ENCODE measurements at regions not wholly inside any gene's neighbourhood (a gene's known extent, or its start where the extent isn't known, plus 50 kb on each side); places are given as distances from the start of the nearest gene placed in this dataset.

DNA sequence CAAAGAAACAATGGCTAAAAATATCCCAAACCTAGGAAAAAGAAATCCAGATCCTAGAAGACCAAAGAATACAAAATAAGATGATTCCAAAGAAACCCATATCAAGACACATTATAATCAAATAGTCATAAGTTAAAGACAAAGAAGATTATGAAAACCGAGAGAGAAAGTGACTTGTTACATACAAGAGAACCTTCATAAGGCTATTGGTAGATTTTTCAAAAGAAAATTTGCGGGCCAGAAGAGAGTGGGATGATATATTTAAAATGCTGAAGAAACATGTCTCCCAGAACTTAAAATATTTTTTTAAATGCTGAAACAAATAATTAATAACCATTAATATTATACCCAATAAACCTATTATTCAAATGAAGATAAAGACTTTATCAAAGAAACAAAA, 687.3 kb downstream of the TLE4 start:
- DNase-seq: no peak

DNA sequence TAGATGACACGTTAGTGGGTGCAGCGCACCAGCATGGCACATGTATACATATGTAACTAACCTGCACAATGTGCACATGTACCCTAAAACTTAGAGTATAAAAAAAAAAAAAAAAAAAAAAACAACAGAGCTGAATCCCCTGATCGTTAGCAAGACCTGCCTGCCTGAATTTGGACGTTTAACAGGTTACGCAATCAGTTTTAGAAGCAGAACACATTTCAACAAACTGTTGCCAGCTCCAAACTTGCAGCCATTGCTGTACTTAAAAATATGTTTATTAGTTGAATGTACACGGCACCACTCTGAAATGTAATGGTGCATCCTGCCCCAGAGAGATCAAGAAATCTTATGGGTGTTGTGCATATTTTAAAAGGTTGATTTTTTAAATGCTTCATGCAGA, 680.0 kb downstream of the TLE4 start:
- no peak for DNase-seq

DNA sequence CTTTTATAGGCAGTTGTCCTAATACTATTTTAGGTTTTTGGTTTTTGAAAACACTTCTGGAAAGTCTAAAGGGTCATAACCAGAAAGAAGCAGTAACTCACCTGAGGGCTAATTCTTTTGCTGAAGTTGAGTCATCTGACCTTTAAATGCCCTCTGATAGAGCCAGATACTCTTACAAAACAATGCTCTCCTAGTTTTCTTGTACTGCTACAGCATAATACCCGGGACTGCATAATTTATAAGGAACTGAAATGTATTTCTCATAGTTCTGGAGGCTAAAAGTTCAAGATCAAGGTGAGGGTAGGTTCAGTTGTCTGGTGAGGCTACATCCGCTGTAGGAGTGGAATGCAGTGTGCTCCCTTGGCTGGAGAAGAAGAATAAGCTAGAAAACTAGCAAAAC, 670.3 kb downstream of the TLE4 start:
- DNase-seq: no peak

DNA sequence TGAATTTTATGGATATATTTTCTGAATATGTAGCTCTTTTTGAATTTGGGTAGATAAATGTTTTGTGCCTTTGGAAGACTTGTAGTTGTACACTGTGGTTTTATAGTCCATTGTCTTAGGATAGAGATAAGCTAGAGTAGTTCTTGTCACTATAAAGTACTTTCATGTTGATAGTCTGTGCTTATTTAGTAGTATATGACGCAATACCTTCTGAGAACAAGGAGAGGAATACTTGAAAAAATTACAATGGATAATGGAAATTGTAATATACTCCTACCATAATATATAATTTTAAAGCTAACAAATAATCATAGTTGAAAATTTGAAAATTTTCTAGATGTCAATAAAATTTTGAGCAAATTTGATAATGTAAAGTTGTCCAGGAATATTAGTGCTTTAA, 664.0 kb downstream of the TLE4 start:
- DNase-seq: no peak

DNA sequence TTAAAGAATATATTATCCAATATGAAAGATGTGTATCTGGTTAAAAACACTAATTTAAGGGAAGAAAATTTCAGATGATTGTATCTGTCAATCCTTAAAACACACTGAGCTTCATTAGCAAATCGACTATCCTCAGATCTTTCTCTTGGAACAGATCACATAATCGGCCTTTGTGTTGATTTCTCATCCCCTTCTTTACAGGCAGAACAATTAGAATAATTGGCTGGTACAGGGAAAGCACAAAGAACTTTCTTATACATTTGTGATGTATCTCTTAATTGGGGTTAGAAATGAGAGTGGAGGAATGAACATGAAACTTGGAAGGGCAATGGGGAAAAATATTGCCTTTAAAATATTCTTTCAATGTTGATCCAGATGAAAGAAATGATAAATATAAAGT, 662.1 kb downstream of the TLE4 start:
- no peak for DNase-seq

DNA sequence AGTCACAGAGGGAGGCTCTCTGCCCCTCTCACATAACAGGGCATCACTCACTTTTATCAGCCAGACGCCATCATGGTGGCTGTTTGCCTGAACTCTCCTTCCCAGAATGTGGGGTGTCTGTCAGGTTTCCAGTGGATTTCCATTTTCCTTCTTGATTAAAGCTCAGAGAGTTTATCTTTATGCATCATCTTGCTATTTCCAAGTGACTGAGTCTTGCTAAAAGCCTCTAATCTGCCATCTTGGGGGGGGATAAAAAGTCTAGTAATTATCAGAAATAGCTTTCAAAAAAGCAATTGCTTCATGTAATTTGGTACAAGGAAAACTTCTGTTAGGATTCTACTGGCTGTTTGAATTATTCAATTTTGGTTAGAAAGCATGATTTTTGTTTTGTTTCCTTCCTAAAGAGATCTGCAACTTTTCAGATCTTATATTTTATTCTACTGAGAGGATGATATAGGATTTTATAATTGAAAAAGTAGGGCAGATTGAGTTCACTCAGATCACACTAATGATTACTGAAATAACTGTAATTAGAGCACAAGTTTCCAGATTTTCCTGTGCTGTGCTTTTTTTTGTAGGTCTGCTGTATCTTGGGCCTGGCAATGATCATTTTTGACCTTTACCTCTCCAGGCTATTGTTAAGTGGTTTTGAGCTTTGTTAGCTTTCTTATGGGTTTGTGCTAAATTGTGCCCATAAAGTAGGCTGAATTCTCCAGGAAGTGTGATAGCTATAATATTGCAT, 661.5 kb downstream of the TLE4 start:
- DNase-seq: no peak

DNA sequence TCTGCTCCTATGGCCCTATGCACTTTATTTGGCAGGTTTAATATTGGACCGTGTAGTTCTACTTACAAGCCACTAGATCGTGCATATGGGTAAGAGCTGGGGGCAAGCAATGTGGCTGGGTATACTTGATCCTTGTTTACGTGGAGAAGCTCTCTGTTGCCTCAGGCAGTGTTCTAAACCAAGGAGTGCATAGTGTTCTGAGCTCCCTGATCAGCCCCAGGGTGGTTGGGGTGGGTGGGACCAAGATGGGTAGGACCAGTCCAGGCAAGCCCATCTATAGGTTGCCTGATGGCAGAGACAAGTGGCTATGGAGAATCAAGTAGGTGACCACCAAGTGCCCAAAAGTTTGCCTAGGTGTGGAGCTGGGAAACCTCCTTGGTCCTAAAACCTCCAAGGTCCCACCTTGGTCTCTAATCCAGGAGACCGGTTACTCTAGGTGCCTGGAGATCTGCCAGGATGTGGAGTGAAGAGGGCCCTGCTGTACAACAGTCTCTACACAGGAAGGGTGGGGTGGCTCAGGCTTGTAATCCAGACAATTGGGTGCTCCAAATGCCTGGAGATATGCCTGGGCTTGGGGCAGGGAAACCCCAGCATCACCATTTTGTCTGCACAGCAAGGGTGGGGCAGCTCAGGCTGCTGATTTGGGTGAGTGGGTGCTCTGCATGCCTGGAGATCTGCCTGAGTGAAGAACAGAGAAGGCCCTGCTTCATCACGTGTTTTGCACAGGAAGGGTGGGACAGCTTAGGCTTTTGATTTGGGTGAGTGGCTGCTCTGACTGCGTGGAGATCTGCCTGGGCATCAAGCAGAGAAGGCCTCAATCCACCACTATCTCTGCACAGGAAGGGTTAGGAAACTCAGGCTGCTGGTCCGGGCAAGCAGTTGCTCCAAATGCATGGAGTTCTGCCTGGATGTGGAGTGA, 659.8 kb downstream of the TLE4 start:
- DNase-seq: no peak

DNA sequence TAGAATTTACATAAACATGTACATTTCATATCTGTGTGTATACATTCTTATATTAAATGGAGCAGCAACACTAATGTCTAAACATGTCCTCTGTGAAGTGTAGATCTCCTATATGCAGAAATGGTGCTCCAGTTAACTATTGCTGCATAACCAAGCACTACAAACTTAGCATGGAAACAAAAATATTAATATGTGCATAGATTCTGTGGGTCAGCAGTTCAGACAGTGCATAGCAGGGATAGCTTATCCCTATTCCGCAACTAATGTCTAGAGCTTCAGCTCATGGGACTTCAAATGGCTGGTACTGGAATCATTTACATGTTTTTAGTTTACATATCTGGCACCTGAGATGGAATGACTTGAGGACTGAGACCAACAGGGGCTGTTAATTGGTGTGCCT, 652.1 kb downstream of the TLE4 start:
- DNase-seq: no peak

DNA sequence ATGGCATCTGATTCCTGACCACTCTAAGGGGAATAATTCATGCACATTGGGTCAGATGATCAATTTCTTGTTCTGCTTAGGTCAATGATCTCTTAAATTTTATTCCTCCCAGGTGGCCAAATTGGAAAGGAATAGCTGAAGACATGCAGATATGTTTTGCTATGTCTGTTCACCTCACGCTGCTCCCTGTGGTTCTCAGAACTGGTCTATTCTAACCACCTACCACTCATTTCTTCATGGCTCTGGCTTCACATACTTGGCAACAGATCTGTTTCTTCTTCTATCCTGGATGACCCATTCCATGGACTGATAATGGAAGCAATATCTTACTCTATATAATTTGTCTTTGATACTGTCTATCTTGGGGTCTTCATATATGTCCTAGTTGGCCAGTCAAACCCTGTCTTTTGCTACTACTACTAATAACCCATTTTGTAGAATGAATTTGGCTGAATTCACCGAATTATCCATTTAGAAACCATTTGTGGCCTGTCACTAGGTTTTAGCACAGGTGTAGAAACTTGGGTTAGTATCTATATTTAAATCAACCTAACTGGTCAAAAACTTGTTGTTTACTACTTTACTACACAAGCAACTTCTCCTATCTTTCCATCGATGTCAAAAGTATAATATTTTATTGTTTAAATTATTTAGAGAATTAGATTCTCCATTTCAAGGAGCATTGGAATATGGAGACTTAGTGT, 650.9 kb downstream of the TLE4 start:
- DNase-seq: no peak

DNA sequence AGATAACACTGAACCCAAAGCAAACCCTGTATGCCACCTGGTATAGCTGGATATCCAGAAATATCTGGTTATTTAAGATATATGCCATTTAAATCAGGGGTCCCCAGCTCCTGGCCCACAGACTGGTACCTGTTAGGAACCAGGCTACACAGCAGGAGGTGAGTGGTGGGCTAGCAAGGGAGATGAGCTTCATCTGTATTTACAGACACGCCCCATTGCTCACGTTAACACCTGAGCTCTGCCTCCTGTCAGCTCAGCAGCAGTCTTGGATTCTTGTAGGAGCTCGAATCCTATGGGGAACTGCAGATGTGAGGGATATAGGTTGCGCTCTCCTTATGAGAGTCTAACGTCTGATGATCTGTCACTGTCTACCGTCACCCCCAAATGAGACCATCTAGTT, 646.6 kb downstream of the TLE4 start:
- DNase-seq: no peak

DNA sequence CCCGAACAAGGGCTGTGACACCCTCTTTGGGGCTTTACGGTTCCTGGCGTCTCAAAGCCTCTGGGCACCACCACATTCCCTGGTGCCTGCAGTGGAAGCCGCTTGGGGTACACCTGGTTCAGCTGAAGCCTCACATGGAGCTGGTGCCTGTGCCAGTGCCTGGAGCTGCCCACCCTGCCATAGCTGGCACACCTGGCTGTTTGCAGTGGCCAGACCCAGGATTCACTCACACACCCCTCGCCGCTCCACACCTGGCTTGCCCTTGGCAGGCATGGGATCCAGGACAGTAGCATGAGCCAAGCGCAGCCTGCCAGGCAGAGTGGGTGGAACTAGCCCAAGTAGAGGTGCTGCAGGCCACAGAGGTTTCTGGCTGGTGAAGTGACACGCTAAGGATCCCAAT, 641.8 kb downstream of the TLE4 start:
- no peak for DNase-seq

DNA sequence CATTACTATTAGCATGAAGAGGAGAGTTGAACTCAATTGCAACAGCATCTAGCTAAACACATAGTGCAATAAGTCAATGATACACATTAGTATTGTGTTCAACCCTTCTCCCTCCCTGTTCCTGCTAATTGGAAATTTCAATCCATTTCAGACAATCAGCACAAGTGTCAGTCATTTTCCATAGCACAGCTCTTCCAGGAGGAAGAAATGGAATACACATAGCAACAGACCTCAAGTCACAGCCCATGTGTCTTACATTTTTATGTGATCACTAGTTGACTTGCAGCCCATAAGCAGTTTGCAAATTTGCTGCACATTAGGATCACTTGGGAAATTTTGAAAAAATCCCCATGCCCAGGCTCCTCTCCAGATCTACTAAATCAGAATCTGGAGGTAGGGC, 636.9 kb downstream of the TLE4 start:
- no peak for DNase-seq

DNA sequence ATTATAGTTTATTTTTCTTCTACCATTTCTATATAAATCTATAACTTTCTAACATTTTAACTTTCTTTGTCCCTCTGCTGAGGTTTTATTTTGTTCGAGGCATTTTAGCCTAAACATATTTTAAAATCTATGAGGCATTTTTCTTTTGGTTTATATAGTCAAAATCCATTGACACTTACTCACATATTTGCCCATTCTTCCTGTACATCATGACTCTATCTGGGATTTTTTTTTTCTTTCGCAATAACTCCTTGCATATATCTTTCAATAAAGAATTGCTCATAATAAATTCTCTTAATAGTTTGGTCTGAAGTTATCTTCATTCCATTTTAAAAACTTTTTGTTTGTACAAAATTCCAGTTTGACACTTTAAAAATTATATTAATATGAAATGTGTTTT, 632.3 kb downstream of the TLE4 start:
- no peak for DNase-seq

DNA sequence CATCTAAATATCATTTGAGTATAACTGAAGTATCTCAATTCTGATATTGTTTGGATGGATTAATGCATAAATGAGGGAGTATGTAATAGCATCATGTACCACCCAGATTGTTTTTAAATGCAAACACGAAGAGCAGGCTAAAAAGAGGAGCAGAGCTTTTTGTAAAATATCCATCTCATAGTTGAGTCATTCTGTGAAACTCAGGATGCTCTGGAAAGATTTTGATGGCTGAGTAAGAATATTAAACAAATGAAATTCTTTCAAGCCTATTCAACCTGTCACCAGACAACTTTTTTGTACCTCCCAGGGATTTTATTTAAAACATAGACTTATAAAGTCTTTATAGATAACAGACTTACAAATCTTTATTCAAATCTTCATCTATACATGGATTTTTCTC, 625.9 kb downstream of the TLE4 start:
- no peak for DNase-seq

DNA sequence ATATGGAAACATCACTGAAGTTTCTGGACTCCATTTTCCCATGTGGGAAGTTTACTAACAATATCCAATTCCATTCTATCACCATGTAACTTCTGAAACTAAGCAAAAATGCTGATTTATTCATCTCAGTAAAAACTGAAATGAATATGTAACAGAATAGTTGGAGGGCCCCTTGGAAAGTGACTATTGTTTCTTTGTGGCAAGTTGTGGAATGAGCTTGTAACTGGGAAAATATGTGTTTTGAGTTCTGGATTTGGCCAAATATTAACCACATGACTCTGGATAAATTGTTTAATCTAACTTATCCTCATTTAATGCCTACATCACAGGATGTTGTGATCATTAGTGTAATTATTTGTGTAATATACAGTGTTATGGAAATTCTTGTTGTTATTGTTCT, 619.3 kb downstream of the TLE4 start:
- DNase-seq: no peak

DNA sequence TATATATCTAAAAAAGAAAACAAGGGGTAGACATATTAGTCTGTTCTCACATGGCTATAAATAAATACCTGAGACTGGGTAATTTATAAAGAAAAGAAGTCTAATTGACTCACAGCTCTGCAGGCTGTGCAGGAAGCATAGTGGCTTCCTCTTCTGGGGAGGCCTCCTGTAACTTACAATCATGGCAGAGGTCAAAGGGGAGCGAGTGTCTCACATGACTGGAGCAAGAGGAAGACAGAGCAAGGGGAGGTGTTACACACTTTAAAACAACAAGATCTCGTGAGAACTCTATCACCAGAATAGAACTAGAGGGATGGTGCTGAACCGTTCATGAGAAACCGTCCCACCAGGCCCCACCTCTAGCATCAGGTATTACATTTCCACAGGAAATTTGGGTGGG, 616.8 kb downstream of the TLE4 start:
- DNase-seq: peak; percentile 23 to 50

DNA sequence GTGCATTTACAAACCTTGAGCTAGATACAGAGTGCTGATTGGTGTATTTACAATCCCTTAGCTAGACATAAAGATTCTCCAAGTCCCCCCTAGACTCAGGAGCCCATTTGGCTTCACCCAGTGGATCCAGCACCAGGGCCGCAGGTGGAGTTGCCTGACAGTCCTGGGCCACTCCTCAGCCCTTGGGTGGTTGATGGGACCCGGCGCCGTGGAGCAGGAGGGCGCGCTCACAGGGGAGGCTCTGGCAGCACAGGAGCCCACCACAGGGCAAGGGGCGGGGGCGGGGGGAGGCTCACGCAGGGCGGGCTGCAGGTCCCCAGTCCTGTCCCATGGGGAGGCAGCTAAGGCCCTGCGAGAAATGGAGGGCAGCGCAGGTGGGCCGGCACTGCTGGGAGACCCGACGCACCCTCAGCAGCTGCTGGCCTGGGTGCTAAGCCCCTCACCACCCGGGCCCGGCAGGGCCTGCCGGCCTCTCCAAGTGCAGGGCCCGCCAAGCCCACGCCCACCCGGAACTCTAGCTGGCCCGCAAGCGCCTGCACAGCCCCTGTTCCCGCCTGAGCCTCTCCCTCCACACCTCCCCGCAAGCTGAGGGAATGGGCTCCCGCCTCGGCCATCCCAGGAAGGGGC, 613.5 kb downstream of the TLE4 start:
- no peak for DNase-seq

DNA sequence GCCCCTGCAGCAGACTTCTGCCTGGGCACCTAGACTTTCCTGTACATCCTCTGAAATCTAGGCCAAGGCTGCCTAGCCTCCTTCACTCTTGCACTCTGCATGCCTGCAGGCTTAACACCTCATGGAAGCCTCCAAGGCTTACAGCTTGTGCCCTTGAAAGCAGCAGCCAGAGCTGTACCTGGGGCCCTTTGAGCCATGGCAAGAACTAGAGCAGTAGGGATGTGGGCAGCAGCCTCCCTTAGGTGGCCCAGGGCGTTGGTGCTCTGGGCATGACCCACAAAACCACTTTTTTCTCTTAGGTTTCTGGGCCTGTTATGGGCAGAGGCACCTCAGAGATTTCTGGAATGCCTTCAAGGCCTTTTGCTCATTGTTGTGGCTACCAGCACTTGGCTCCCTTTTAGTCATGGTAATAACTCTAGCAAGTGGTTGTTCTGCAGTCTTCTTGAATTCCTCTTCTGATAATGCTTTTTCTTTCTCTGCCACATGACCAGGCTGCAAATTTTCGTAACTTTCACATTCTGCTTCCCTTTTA, 606.2 kb downstream of the TLE4 start:
- DNase-seq: no peak

DNA sequence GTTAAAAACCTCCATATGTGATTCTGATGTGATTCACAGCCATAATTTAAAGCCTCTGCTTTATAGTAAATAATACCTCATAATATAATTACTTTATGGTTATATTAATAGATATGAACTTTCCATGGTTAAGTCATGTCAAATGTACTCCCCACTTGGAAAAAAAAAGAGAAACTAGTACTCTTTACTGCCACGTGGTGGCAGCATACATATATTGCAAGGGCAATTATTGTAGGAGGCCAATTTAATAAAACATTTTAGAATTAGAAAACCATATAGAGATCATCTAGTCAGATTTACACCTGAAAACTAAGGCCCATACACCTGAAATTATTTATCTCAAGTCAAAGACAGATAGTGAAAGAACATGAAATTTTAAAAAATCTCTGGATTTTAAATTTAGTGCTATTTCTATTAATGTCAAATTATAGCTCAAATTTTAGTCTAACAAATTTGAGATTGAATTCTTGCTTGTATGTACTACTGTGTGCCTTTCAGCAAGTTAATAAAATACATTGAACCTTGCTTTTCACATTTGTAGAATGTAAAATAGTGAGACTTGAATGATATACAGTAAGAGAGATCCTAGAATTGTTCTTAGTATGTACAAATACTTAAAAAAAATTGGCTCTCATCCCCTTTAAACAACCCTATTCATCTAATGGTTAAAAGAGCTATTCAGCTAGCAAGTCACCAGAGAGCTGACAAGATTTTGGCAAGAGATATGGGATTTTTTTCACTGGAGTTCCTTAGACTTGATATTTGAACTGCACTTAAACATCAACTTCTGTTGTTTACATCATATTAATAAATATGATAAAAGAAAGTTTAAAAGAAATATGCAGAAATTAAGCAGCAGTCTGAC, 603.8 kb downstream of the TLE4 start:
- peak; percentile 56 to 68 for DNase-seq

DNA sequence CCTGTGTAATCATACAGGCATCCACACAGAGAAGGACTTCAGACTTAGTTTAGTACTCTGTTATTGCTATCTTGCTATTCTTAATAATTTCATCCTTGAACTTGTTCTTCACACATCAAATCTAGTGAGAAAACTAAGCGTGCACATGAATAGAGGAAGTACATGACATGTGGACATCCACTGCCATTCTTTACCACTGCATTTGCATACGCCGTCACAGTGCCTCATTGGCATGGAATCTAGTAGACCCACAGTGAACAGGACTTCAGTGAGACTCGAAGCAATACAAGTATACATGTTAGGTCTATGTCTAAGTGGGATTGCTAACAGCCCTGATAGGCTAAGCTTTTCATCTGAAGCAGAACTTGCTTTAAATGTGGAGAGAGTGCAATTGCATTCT, 592.1 kb downstream of the TLE4 start:
- peak in 1 of 2 experiments; percentile 5 for DNase-seq

DNA sequence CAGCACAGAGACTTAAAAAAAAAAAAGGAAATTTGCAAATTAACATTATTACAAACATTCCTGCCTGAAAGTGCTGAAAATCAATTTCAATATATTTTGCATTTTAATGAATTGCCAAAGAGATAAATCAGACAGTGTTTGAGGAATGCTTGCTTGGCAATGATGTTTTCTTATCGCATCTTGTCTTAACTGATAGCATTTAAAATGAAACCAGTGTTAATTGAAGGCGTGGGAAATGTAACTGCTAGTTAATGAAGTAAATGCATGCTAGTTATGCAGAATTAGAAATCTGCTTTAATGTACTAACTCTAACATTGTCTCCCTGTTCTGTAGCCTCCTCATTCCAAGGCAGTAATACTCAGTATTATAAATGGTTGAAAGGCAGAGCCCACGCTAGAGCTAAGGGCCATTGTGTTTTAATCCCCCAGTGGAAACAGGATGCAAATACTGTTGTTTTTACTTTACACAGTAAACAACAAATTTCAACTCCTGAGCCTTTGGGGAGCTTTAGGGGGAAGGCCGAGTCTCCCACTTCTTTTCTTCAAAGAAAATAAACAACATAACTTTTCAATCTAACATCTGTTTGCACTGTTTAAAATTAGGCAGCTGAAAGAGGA, 586.9 kb downstream of the TLE4 start:
- no peak for DNase-seq

DNA sequence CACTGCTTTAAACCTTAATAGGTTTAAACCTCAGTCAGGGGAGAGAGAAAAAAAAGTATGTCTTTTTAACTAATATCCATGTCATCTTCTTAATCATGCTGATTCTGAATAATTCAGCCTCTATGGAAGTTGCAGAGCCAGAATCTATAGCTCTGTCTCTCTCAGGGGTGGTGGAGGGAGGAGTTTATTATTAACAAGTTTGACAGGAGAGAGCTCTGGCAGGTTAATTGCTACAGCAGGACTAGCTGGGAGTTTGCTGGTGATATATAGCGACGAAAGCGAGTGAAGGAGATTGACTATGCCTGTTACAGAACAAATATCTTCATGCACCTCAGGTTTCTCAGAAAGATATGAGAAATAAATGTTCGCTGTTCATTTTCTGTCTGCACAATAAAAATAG, 586.4 kb downstream of the TLE4 start:
- DNase-seq: no peak

Measured in Kasumi-1 (cell line).